Astrocyte of the hippocampus (primary cell): ENCODE measurements at regions not wholly inside any gene's neighbourhood (a gene's known extent, or its start where the extent isn't known, plus 50 kb on each side); places are given as distances from the start of the nearest gene placed in this dataset.
"Not testable (repeated sequence)": the region's sequence is repeated elsewhere in the genome, so short reads cannot be mapped to it uniquely, and the experiment has no call there.

Source experiments
- DNase-seq: peaks from one replicate; pipeline ENCODE4 v3.0.0; 2011; ENCODE audit warnings: low read depth, low spot score

DNA sequence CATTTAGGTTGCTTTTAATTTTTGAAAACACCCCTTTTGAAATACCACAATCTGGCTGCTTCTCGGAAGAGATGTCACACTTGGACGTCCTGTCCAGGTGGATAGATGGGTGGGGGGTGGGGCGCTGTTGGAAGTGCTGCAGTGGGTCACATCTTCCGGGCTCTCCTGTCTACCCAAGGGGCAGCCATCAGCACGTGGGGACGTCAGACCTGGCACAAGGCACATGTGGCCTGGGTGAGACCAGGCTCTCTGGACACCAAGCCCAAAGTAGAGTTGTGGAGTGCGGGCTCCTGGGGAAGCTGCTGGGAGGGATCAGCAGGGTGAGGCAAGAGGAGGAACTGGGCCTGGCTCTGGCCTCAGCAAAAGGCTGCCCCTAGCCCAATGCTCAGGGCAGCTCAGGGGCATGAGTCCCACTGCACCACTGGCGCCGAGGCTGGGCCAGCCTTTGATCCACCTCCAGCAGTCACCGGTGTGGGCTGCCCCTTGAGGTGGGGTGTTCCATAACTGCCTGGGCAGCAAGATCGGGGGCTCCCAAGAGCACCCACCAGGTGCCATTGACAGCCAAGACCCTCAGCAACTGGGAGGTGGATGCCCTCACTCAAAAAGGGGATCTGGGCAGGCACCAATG lies 68.6 kb upstream of the CCND1 start:
- DNase-seq, result no peak

DNA sequence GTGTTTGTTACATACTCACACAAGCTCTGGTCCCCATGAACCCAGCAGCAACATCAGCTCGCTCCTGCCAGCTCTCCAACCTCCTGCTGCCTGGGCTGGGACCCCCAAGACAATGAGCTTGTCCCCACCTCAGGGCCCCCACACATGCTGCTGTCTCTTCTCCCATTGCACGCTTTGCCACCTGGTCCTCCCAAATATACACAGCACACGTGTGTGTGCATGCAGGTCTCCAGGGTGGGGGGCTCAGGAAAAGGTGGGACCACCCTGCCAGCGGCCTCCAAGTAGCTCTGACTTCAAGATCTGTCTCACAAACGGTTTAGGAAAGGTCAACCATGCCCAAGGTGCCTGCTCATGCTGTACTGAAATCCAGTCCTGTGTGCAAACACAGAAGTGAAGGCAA lies 68.1 kb upstream of the CCND1 start:
- no peak for DNase-seq

DNA sequence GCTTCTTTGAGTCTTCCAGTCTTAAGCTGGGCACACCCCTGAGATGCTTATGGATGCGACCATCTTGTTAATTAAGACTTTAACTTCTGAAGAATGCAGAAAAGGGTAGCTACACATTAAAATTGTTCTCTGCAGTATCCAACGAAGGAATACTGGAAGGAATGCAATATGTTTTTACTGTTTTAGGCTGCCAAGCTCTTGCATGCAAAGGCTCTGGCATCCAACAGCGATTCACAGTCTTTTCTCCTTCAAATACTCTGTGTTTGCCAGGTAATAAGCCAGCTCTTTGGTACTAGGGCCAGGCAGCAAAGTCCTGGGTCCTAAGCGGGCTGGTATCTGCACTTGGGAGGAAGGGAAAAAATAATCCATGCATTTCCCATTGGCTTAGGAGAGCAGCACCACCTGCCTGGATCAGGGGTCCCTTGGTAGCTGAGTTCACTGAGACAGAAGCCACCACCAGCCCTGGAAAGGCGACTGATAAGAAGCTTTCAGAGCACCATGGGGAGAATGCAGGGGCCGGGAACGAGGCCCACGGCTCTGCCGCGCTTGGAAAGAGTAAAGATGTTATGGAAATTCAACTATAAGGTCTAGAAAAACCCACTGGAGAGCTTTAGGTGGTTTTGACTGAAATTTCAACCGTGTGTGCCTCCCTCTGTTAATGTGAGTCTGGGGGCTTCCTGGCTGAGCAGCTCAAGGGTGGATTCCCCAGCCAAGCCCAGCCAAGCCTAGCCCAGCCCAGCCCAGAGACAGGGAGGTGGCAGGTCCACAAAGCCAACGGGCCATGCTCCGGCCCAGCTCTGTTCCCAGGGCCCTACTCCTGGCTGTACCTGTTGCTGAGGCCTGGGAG lies 67.0 kb upstream of the CCND1 start:
- peak; percentile 7 for DNase-seq

GRCh38 chr11:69574608-69575255 lies 66.2 kb upstream of the CCND1 start:
- DNase-seq, result no peak

DNA sequence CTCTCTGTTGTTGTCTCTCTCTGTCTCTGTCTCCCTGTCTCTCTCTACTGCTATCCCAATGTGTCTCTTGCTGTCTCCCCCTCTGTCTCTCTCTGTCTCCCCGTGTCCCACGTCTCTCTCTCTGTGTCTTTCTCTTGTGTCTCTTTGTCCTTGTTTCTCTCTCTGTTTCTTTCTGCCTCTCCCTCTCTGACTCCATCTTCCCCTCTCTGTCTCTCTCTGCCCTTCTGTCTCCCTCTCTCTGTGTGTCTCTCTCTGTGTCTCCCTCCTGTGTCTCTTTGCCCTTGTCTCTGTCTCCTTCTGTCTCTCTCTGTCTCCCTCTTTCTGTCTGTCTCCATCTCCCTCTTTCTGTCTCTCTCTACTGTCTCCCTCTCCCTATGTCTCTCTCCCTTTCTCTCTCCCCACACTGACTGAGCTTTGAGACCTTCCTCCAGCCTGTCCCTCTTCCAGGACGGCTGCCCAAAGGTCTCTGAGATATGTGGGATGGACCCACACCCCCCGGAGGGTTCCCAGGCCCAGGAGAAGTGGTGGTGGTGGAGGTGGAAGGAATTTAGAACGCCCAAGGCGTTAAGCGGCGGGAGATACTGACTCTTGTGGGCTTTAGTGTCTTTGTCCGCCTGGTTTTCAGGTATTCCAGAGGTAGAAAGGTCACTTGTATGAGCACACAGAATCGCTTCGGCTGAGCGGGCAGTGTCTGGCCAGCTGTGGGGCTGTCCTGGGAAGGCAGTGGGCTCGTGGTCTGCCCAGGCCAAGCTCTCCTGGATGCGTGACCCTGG lies 65.5 kb upstream of the CCND1 start:
- DNase-seq, result no peak

DNA sequence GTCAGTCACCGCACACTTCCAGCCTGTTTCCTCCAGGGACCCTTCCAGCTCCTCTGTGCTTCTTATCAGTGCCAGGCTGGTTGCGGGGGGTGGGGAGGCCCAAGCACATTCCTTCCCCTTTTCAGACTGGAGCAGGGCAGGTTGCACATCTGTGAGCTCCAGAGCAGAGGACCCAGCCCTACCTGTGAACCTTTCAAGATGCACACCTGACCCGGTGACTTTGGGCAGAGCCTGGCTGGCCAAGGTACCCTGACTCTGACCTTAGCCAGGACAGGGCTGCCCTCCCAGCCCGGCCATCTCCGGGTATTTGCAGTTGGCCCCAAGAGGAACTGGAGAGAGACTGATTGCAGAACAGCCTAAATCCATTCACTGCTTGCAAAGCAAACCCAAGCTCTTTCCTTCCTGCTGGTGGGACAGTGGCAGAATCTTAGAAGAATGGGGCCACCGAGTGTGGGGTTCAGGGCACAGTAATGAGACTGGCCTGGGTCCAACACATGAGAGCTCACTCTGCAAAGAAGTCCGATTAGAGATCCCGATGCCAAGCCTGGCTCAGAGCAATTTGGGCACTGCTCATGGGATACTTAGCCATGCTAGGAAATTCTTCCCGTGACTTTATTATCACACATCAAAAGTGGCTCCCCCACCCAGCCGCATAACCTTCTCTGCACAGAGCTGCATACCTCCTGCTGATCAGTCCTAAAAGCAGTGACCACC lies 64.7 kb upstream of the CCND1 start:
- DNase-seq, result no peak

GRCh38 chr11:69578167-69578566 lies 62.8 kb upstream of the CCND1 start:
- DNase-seq, result no peak

GRCh38 chr11:69580529-69580928 lies 60.4 kb upstream of the CCND1 start:
- no peak for DNase-seq

DNA sequence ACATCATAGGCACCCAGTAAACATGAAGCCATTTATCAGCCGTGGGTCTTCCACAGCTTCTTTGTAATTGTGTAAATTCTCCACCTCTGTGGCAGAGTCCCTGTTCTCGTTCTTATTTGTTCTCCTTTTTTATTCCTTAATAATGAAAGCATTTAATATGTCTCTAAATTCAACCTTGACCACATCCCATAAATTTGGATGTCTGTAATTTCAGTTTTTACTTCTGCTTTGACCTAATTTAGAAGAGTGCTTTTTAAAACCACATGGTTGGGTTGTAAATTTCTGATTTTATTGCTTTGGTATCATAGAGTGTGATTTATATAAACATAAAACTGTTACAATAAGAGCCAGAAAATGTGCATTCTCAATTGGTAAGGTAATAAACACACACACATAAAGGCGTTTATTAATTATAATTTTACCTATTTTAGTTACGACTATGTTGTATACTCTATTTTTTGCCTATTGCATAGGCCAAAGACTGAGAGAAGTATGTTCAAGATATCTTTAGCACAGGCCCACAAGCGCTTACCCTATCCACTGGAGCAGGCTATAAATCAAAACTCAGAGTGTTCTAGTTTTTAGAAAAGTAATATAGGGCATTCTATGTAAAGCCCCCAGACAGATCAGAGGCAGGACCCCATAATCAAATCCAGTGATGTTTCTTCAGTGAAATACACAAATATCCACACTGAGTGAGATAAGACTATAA lies 58.0 kb upstream of the CCND1 start:
- no peak for DNase-seq

GRCh38 chr11:69584160-69584559 lies 56.8 kb upstream of the CCND1 start:
- no peak for DNase-seq

GRCh38 chr11:69585385-69585784 lies 55.6 kb upstream of the CCND1 start:
- no peak for DNase-seq

DNA sequence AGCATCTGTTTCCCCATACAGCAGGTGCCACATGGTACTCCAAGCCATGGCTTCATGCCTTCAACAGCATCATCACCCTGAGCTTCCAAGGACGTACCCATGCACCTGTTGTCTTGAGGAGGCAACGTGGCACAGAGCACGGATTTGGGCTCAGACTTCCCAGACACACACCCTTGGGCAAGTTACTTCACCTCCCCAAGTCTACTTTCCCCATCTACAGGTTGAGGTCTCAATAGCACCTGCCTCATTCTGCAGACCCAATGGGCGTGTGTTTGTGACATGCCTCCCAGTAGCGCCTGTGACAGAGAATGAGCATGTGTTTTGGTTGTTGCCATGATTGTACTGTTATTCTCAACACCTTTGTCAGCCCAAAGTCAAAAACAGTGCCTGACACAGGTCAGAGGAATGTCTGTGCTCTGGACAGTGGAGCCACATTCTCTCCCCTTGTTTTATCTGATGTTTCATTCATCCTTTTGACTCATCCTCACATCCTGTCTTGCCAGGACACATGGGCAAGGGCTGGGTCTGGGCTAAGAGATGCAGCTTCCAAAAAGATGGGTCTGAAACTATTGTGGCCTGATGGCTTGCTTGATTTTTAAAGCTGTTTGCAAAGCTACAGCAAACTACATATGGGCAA lies 53.4 kb upstream of the CCND1 start:
- peak; percentile 13 for DNase-seq

DNA sequence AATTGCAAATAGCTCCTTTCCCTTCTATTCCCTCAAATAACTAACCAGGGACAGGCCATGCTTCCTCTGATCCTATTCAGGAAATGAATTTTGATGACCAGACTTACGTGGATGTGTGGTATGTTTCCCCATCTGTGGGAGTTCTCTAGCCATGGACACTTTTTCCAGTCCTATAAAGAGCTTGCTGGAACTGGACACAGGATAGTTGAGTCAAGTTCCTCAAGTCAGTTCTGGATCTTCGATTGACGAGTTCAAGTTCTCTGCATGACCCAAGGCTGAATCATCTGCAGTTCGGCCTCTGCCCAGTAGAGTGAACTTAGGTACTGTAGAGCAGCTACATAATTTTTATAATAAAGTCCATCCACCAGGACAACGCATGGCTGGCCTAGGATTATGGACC lies 52.7 kb upstream of the CCND1 start:
- peak; percentile 31 for DNase-seq

GRCh38 chr11:69590088-69590487 lies 50.9 kb upstream of the CCND1 start:
- DNase-seq, result not testable (repeated sequence)
